GM19328 (cell line): ENCODE measurements at regions not wholly inside any gene's neighbourhood (a gene's known extent, or its start where the extent isn't known, plus 50 kb on each side); places are given as distances from the start of the nearest gene placed in this dataset.

Source experiments
- ATAC-seq: cut with Tn5 transposase; IDR thresholded peaks from one replicate; pipeline ENCODE4 v1.9.1; 2021; ENCODE audit warnings: mild to moderate bottlenecking, moderate library complexity; ENCODE audit not compliant: unreplicated experiment

GRCh38 chr2:59711121-59711520, 842.3 kb downstream of the BCL11A start:
- no peak for ATAC-seq

- no peak for ATAC-seq
Observed at GRCh38 chr2:59706729-59707128, 846.7 kb downstream of the BCL11A start.

DNA sequence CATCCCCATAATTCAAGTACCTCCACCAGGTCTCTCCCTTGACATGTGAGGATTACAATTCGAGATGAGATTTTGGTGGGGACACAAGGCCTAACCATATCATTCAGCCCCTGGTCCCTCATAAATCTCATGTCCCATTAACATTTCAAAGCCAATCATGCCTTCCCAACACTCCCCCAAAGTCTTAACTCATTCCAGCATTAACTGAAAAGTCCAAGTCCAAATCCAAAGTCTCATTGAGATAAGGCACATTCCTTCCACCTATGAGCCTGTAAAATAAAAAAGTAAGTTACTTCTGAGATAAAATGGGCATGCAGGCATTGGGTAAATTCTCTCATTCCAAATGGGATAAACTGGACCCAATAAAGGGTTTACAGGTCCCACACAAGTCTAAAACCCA, 849.7 kb downstream of the BCL11A start:
- ATAC-seq = no peak

- ATAC-seq = no peak
Observed at GRCh38 chr2:59702026-59702425, 851.4 kb downstream of the BCL11A start.

- ATAC-seq = no peak
Observed at GRCh38 chr2:59701271-59701994, 852.0 kb downstream of the BCL11A start.

GRCh38 chr2:59694176-59694575, 859.3 kb downstream of the BCL11A start:
- no peak for ATAC-seq

DNA sequence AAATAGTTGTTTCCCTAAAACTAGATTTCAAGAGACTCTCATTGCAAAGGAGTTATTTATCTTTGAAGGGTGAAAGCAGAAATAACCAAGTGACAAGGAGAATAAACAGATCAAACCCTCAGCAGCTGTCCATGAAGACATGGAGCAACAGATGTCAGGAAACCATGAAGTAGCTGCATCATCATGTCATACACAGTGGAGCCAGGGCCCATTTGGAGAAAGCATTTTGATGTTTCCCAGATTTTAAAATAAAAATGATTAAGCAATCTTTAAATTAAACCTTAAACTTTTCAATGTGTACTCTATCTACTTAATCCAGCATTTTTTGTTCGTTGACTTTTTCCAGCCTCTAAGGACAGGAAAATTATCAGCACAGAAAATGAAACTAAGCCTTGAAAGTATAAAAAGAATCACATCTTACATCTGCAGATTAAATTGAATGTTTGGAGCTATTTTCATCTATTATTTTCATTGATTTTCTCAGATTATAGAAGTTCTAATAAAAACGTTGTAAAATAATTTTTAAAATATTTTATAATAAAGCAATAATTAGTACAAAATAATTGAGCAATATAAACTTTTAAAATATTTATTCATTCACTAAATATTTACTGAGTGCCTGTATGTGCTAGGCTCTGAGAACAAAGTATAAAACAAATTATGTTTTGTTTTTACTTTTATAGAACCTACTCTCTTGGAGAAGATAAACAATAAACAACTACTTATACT, 860.1 kb downstream of the BCL11A start:
- no peak for ATAC-seq

GRCh38 chr2:59691518-59692190, 861.8 kb downstream of the BCL11A start:
- no peak for ATAC-seq

GRCh38 chr2:59690849-59691248, 862.6 kb downstream of the BCL11A start:
- no peak for ATAC-seq

GRCh38 chr2:59684771-59685166, 868.7 kb downstream of the BCL11A start:
- no peak for ATAC-seq

- no peak for ATAC-seq
Observed at GRCh38 chr2:59684116-59684770, 869.2 kb downstream of the BCL11A start.

GRCh38 chr2:59680863-59681262, 872.6 kb downstream of the BCL11A start:
- no peak for ATAC-seq

GRCh38 chr2:59677158-59677557, 876.3 kb downstream of the BCL11A start:
- ATAC-seq = no peak

DNA sequence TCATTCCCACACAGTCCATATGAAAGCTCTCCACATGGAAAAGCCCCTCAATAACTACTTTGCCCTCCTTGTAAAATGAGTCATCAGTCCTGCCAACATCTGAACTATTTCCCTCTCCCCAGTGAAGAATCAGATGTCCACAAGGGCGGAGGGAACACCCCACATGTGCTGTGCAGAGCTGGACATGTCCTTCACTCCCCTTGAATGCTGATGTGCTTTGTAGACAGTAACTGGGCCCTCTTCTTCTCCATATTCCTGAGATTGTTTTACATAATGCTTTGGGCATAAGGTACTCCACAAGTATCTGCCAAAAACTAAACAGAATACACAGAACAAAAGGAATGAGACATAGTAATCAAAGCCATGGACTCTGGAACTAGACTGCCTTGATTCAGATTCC, 879.4 kb downstream of the BCL11A start:
- no peak for ATAC-seq

DNA sequence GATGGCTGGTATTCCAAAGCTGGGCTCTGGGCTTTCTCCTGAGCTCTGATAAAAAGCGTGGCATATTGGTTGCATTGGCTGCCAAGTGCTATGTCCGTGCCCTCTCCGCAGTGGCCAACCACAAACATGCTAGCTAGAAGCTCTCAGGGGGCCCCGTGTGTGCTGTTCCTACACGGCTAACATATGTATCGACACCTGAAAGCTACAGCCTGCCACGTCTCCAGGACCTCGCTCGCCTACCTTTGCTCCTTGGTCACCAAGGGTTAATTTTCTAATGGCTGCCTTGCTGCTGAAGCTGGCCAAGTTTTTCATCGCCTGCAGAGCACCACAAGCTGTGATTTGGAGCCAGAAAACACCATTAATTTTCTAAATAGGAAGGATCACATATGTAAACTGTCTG, 888.4 kb downstream of the BCL11A start:
- ATAC-seq = no peak

- ATAC-seq = no peak
Observed at GRCh38 chr2:59662127-59662861, 891.2 kb downstream of the BCL11A start.

DNA sequence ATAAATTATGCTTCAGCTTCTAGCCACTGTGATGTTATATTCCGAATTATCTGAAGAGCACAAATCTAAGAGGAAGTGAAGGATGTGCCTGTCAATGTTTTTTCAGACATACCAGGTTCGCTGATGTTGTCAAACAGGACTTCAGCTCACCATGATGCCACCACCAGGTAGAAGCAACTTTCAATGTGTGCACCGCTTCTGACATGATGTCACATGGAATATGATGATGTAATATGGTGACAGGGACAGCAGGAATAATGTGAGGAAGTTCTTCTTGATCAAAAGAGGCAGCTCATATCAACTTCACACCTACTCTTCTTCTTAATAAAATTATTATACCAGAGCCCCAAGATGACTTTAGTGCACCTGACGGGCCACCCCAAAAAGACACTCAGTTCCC, 893.2 kb downstream of the BCL11A start:
- no peak for ATAC-seq

- no peak for ATAC-seq
Observed at GRCh38 chr2:59658906-59659635, 894.4 kb downstream of the BCL11A start.

- no peak for ATAC-seq
Observed at GRCh38 chr2:59655809-59656208, 897.6 kb downstream of the BCL11A start.

GRCh38 chr2:59654710-59655109, 898.7 kb downstream of the BCL11A start:
- ATAC-seq = no peak
